ENCODE measurements at regions not wholly inside any gene's neighbourhood (a gene's known extent, or its start where the extent isn't known, plus 50 kb on each side); places are given as distances from the start of the nearest gene placed in this dataset.

- no peak overlapping the region for H3K9ac ChIP-seq (ENCODE audit: low read depth in 1 of 2, low read length in 2 of 2)
- no peak for DNase-seq (ENCODE audit: low spot score)
- TF ChIP-seq YY1 (IDR thresholded peaks at IDR 0.05) (no peak), JUND (IDR thresholded peaks at IDR 0.05) (peak in 1 of 2 donors; percentile 72), REST (IDR thresholded peaks at IDR 0.05) (no peak), CTCF (IDR thresholded peaks at IDR 0.05; ENCODE audit: low read depth, low read length, missing input control) (no peak), ZBTB33 (IDR thresholded peaks at IDR 0.05) (no peak), GABPA (IDR thresholded peaks at IDR 0.05 in 1 of 2, conservative IDR thresholded peaks at IDR 0.05 in 1 of 2) (no peak)
- 71% methylated on average over 2 of the region's 2 CpGs for WGBS
- no peaks in the 10 kb centered on the region for H3K36me3 ChIP-seq (ENCODE audit: control insufficient read depth in 4 of 4, insufficient read depth in 3 of 4, low read depth in 1 of 4, low read length in 3 of 4)
- H3K9me3 ChIP-seq (ENCODE audit: control insufficient read depth in 4 of 4, low read length in 3 of 4): peaks cover 0 to 2% (median 0%) of the 10 kb centered on the region in 4 donors
- H3K4me3 ChIP-seq (ENCODE audit: low read depth in 1 of 3, low read length in 3 of 3): no peak overlapping the region
- no peak overlapping the region for H3K27ac ChIP-seq (ENCODE audit: low read depth in 1 of 2, low read length in 2 of 2)
- no peaks in the 10 kb centered on the region for H3K27me3 ChIP-seq (ENCODE audit: control insufficient read depth in 4 of 4, insufficient read depth in 4 of 4, low read length in 3 of 4)
- H3K4me1 ChIP-seq (ENCODE audit: control insufficient read depth in 4 of 4, insufficient read depth in 4 of 4, low read length in 3 of 4): no peaks in the 10 kb centered on the region
Observed at GRCh38 chr15:46654993-46655392, 1020.2 kb downstream of the SQOR start.

GRCh38 chr15:46660096-46660842, 1025.4 kb downstream of the SQOR start:
- no peak overlapping the region for H3K9ac ChIP-seq (ENCODE audit: low read depth in 1 of 2, low read length in 2 of 2)
- TF ChIP-seq JUND (IDR thresholded peaks at IDR 0.05): no peak
- no peak for TF ChIP-seq HNF4A (conservative IDR thresholded peaks at IDR 0.05)
- TF ChIP-seq CTCF (IDR thresholded peaks at IDR 0.05; ENCODE audit: low read depth, low read length, missing input control): no peak
- TF ChIP-seq REST (IDR thresholded peaks at IDR 0.05): no peak
- no peak for TF ChIP-seq HNF4G (IDR thresholded peaks at IDR 0.05)
- TF ChIP-seq TAF1 (conservative IDR thresholded peaks at IDR 0.05): no peak
- no peak for TF ChIP-seq GABPA (IDR thresholded peaks at IDR 0.05 in 1 of 2, conservative IDR thresholded peaks at IDR 0.05 in 1 of 2)
- no peak for TF ChIP-seq ZBTB33 (IDR thresholded peaks at IDR 0.05)
- TF ChIP-seq NR2F2 (IDR thresholded peaks at IDR 0.05): no peak
- no peak for TF ChIP-seq MAX (IDR thresholded peaks at IDR 0.05)
- TF ChIP-seq EGR1 (IDR thresholded peaks at IDR 0.05; ENCODE audit: low read depth in 2 of 2): no peak
- no peak for TF ChIP-seq ATF3 (IDR thresholded peaks at IDR 0.05)

More at GRCh38 chr15:46660096-46660842, 1025.4 kb downstream of the SQOR start:
- no peak for DNase-seq (ENCODE audit: low spot score)
- H3K9me3 ChIP-seq (ENCODE audit: control insufficient read depth in 4 of 4, low read length in 3 of 4): peaks cover 0 to 2% (median 0%) of the 10 kb centered on the region in 4 donors
- H3K36me3 ChIP-seq (ENCODE audit: control insufficient read depth in 4 of 4, insufficient read depth in 3 of 4, low read depth in 1 of 4, low read length in 3 of 4): no peaks in the 10 kb centered on the region
- no peak overlapping the region for H3K4me3 ChIP-seq (ENCODE audit: low read depth in 1 of 3, low read length in 3 of 3)
- H3K4me1 ChIP-seq (ENCODE audit: control insufficient read depth in 4 of 4, insufficient read depth in 4 of 4, low read length in 3 of 4): no peaks in the 10 kb centered on the region
- no peak overlapping the region for H3K27ac ChIP-seq (ENCODE audit: low read depth in 1 of 2, low read length in 2 of 2)
- no peaks in the 10 kb centered on the region for H3K27me3 ChIP-seq (ENCODE audit: control insufficient read depth in 4 of 4, insufficient read depth in 4 of 4, low read length in 3 of 4)
